ENCODE measurements at regions not wholly inside any gene's neighbourhood (a gene's known extent, or its start where the extent isn't known, plus 50 kb on each side); places are given as distances from the start of the nearest gene placed in this dataset.
"Not testable (repeated sequence)": the region's sequence is repeated elsewhere in the genome, so short reads cannot be mapped to it uniquely, and the experiment has no call there.

DNA sequence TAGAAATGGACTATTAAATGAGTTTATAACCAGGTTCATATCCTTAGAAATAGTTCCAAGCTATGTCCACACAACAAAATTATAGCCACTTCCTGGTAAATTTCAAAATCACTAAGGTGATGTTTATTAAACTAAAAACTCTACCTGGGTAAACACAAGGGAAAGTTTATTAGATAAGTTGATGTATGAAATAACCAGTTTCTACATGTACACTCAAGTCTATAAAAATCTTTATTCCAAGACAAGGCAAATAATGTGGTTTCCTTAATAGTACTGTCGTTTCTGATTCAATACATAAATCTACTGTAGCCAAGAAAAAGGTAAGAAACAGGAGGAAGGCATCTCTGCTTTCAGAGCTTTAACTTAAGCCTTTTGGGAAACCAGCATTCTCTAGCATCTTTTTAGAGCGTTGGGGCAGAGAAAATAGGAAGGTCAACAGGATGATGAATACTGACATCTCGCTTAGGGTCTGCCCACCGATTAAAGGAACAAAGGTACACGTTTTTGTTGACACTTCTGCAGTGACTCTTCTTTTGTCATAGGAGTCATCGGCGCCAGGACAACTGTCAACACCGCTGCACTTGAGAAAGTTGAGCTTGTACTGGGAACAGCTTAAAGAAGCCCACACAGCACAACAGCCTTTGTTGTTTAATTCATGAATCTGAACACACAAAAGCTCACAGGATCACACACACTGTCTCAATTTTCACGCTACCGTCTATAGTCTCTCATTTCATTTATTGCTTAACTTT lies 513.6 kb downstream of the SLCO4C1 start:
- ATAC-seq, result no peak
- TF ChIP-seq ESRRG (CRISPR knock-in tag; IDR thresholded peaks at IDR 0.05) (no peak), ZNF565 (CRISPR knock-in tag; conservative IDR thresholded peaks at IDR 0.05; ENCODE audit: low read depth) (no peak), ZFP30 (CRISPR knock-in tag; IDR thresholded peaks at IDR 0.05) (no peak), OSR1 (CRISPR knock-in tag; IDR thresholded peaks at IDR 0.05) (no peak), BACH2 (CRISPR knock-in tag; IDR thresholded peaks at IDR 0.05; ENCODE audit: borderline replicate concordance) (no peak), TCF4 (CRISPR knock-in tag; IDR thresholded peaks at IDR 0.05; ENCODE audit: borderline replicate concordance) (no peak), ZNF8 (CRISPR knock-in tag; IDR thresholded peaks at IDR 0.05) (no peak), PPARA (CRISPR knock-in tag; IDR thresholded peaks at IDR 0.05; ENCODE audit: borderline replicate concordance) (no peak)
- TF ChIP-seq, protein P1, sequence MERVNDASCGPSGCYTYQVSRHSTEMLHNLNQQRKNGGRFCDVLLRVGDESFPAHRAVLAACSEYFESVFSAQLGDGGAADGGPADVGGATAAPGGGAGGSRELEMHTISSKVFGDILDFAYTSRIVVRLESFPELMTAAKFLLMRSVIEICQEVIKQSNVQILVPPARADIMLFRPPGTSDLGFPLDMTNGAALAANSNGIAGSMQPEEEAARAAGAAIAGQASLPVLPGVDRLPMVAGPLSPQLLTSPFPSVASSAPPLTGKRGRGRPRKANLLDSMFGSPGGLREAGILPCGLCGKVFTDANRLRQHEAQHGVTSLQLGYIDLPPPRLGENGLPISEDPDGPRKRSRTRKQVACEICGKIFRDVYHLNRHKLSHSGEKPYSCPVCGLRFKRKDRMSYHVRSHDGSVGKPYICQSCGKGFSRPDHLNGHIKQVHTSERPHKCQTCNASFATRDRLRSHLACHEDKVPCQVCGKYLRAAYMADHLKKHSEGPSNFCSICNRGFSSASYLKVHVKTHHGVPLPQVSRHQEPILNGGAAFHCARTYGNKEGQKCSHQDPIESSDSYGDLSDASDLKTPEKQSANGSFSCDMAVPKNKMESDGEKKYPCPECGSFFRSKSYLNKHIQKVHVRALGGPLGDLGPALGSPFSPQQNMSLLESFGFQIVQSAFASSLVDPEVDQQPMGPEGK (CRISPR knock-in tag; IDR thresholded peaks at IDR 0.05; ENCODE audit: borderline replicate concordance), result no peak
- TF ChIP-seq, protein P2, sequence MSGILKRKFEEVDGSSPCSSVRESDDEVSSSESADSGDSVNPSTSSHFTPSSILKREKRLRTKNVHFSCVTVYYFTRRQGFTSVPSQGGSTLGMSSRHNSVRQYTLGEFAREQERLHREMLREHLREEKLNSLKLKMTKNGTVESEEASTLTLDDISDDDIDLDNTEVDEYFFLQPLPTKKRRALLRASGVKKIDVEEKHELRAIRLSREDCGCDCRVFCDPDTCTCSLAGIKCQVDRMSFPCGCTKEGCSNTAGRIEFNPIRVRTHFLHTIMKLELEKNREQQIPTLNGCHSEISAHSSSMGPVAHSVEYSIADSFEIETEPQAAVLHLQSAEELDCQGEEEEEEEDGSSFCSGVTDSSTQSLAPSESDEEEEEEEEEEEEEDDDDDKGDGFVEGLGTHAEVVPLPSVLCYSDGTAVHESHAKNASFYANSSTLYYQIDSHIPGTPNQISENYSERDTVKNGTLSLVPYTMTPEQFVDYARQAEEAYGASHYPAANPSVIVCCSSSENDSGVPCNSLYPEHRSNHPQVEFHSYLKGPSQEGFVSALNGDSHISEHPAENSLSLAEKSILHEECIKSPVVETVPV (CRISPR knock-in tag; IDR thresholded peaks at IDR 0.05), result no peak
- TF ChIP-seq, protein P3, sequence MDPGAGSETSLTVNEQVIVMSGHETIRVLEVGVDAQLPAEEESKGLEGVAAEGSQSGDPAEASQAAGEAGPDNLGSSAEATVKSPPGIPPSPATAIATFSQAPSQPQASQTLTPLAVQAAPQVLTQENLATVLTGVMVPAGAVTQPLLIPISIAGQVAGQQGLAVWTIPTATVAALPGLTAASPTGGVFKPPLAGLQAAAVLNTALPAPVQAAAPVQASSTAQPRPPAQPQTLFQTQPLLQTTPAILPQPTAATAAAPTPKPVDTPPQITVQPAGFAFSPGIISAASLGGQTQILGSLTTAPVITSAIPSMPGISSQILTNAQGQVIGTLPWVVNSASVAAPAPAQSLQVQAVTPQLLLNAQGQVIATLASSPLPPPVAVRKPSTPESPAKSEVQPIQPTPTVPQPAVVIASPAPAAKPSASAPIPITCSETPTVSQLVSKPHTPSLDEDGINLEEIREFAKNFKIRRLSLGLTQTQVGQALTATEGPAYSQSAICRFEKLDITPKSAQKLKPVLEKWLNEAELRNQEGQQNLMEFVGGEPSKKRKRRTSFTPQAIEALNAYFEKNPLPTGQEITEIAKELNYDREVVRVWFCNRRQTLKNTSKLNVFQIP (CRISPR knock-in tag; IDR thresholded peaks at IDR 0.05; ENCODE audit: borderline replicate concordance, low read depth), result no peak
- TF ChIP-seq, protein P4, sequence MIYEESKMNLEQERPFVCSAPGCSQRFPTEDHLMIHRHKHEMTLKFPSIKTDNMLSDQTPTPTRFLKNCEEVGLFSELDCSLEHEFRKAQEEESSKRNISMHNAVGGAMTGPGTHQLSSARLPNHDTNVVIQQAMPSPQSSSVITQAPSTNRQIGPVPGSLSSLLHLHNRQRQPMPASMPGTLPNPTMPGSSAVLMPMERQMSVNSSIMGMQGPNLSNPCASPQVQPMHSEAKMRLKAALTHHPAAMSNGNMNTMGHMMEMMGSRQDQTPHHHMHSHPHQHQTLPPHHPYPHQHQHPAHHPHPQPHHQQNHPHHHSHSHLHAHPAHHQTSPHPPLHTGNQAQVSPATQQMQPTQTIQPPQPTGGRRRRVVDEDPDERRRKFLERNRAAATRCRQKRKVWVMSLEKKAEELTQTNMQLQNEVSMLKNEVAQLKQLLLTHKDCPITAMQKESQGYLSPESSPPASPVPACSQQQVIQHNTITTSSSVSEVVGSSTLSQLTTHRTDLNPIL (CRISPR knock-in tag; IDR thresholded peaks at IDR 0.05; ENCODE audit: low read depth), result no peak
- TF ChIP-seq, protein P5, sequence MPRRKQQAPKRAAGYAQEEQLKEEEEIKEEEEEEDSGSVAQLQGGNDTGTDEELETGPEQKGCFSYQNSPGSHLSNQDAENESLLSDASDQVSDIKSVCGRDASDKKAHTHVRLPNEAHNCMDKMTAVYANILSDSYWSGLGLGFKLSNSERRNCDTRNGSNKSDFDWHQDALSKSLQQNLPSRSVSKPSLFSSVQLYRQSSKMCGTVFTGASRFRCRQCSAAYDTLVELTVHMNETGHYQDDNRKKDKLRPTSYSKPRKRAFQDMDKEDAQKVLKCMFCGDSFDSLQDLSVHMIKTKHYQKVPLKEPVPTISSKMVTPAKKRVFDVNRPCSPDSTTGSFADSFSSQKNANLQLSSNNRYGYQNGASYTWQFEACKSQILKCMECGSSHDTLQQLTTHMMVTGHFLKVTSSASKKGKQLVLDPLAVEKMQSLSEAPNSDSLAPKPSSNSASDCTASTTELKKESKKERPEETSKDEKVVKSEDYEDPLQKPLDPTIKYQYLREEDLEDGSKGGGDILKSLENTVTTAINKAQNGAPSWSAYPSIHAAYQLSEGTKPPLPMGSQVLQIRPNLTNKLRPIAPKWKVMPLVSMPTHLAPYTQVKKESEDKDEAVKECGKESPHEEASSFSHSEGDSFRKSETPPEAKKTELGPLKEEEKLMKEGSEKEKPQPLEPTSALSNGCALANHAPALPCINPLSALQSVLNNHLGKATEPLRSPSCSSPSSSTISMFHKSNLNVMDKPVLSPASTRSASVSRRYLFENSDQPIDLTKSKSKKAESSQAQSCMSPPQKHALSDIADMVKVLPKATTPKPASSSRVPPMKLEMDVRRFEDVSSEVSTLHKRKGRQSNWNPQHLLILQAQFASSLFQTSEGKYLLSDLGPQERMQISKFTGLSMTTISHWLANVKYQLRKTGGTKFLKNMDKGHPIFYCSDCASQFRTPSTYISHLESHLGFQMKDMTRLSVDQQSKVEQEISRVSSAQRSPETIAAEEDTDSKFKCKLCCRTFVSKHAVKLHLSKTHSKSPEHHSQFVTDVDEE (CRISPR knock-in tag; IDR thresholded peaks at IDR 0.05), result no peak

DNA sequence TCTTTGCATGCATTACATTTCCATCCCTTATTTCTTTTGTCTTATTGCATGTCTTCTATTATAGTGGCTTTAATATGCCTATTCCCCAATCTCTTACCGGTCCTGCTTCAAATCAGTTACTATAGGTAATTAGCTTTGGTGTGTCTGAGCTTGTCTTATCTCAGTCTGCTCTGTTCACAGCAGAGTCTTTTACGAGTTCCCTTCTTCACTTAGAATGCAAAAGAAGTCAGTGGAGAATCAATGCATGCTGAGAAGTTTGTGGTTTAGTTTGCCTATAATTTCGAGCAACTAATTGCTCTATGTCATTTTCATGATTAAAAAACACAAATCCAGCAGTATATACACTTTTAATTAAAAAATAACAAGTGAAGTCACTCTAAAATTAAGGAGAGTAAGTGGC lies 545.0 kb downstream of the SLCO4C1 start:
- no peak for ATAC-seq
- no peak for TF ChIP-seq GLIS3 (CRISPR knock-in tag; IDR thresholded peaks at IDR 0.05)
- TF ChIP-seq ZNF8 (CRISPR knock-in tag; IDR thresholded peaks at IDR 0.05), result no peak
- TF ChIP-seq, protein P4 (CRISPR knock-in tag; IDR thresholded peaks at IDR 0.05; ENCODE audit: low read depth), result no peak
- TF ChIP-seq, protein P2 (CRISPR knock-in tag; IDR thresholded peaks at IDR 0.05), result no peak
- no peak for TF ChIP-seq ZFP3 (CRISPR knock-in tag; IDR thresholded peaks at IDR 0.05)

DNA sequence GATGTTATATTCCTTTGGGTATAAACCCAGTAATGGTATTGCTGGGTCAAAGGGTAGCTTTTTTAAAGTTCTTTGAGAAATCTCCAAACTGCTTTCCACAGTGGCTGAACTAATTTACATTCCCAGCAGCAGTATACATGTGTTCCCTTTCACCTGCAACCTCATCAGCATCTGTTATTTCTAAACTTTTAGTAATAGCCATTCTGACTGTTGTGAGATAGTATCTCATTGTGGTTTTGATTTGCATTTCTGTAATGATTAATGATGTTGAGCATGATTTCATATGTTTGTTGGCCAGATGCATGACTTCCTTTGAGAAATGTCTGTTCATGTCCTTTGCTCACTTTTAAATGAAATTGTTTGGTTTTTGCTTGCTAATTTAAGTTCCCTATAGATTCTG lies 553.1 kb downstream of the SLCO4C1 start:
- ATAC-seq, result not testable (repeated sequence)
